Lower leg skin (tissue), 3 donors: ENCODE measurements at regions not wholly inside any gene's neighbourhood (a gene's known extent, or its start where the extent isn't known, plus 50 kb on each side); places are given as distances from the start of the nearest gene placed in this dataset.

Experiments used
- CTCF ChIP-seq, 3 donors: fragments of 450-650 bp; IDR thresholded peaks; one replicate each; pipeline ENCODE4 v1.5.1; 2016; ENCODE audit warnings: antibody characterized with exemption in 3 of 3, mild to moderate bottlenecking in 3 of 3, moderate library complexity in 2 of 3
- POLR2A ChIP-seq, 2 donors: fragments of 450-650 bp; IDR thresholded peaks; one replicate each; pipeline ENCODE4 v1.6.1; 2016 to 2017; ENCODE audit warnings: antibody characterized with exemption in 2 of 2, mild to moderate bottlenecking in 1 of 2, moderate library complexity in 1 of 2

- no peak for TF ChIP-seq CTCF (IDR thresholded peaks at IDR 0.05)
- no peak for TF ChIP-seq POLR2A (IDR thresholded peaks at IDR 0.05)
Measured at GRCh38 chr17:77437017-77437416, 296.2 kb downstream of the SEC14L1 start.
